PC-3 (cell line): ENCODE measurements at regions not wholly inside any gene's neighbourhood (a gene's known extent, or its start where the extent isn't known, plus 50 kb on each side); places are given as distances from the start of the nearest gene placed in this dataset.

ENCODE experiments used
- ATAC-seq: fragments of 200-7000 bp; cut with Tn5 transposase; 2 replicates; pipeline ENCODE4 v1.9.1; 2020; ENCODE audit warnings: mild to moderate bottlenecking, moderate library complexity
- BruUV-seq: library from RNA; stranded (reverse); fragments of 400-500 nt; replicated peaks from 2 replicates; lab custom pipeline; 2021; lab: Mats Ljungman, UMichigan
- CTCF ChIA-PET: fragments of 300-600 bp; sonication (Branson Sonifier 250); formaldehyde crosslinking; loops from one replicate; lab custom pipeline; 2022; ENCODE audit warnings: antibody characterized with exemption; lab: Charles Lee
- POLR2A ChIA-PET: fragments of 300-600 bp; sonication (Branson Sonifier 250); formaldehyde crosslinking; loops from one replicate; lab custom pipeline; 2022; ENCODE audit warnings: antibody characterized with exemption; ENCODE audit not compliant: unreplicated experiment; lab: Charles Lee
- DNase-seq: peaks from one replicate; pipeline ENCODE4 v3.0.0-alpha.2; 2015
- H2AFZ ChIP-seq: fragments of 300-600 bp; sonication (generic); 2 replicates; pipeline ENCODE4 v1.6.0; 2016; ENCODE audit warnings: antibody characterized with exemption, low read length
- H3F3A ChIP-seq: fragments of 300-600 bp; sonication (generic); one replicate; pipeline ENCODE4 v1.6.0; 2017; ENCODE audit warnings: antibody characterized with exemption, low read length, control low read depth, mild to moderate bottlenecking; ENCODE audit not compliant: unreplicated experiment
- H3K27ac ChIP-seq: fragments of 300-600 bp; sonication (generic); 2 replicates; pipeline ENCODE4 v1.5.1; 2016; ENCODE audit warnings: mild to moderate bottlenecking, low read length
- H3K27me3 ChIP-seq: fragments of 300-600 bp; sonication (generic); 2 replicates; pipeline ENCODE4 v1.6.1; 2016; ENCODE audit warnings: low read length, mixed read lengths
- H3K36me3 ChIP-seq: fragments of 300-600 bp; sonication (generic); 2 replicates; pipeline ENCODE4 v1.6.1; 2016; ENCODE audit warnings: low read depth, mixed run types, low read length, mixed read lengths
- H3K4me1 ChIP-seq: fragments of 300-600 bp; sonication (generic); 2 replicates; pipeline ENCODE4 v1.5.1; 2016; ENCODE audit warnings: low read length; ENCODE audit not compliant: insufficient read depth
- H3K4me2 ChIP-seq: fragments of 300-600 bp; sonication (generic); 2 replicates; pipeline ENCODE4 v1.6.0; 2016; ENCODE audit warnings: low read length
- H3K4me3 ChIP-seq: fragments of 300-600 bp; sonication (generic); 2 replicates; pipeline ENCODE4 v1.5.1; 2016; ENCODE audit warnings: mild to moderate bottlenecking, low read length, mixed read lengths
- H3K79me2 ChIP-seq: fragments of 300-600 bp; sonication (generic); 2 replicates; pipeline ENCODE4 v1.6.1; 2017; ENCODE audit warnings: low read length, mixed read lengths
- H3K9ac ChIP-seq: fragments of 300-600 bp; sonication (generic); 2 replicates; pipeline ENCODE4 v1.6.0; 2016; ENCODE audit warnings: mild to moderate bottlenecking, low read length
- H3K9me2 ChIP-seq: fragments of 300-600 bp; sonication (generic); replicated peaks from 2 replicates; pipeline ENCODE4 v1.6.1; 2016; ENCODE audit warnings: mixed run types, low read length, mixed read lengths
- H3K9me3 ChIP-seq: fragments of 300-600 bp; sonication (generic); 2 replicates; pipeline ENCODE4 v1.6.1; 2016; ENCODE audit warnings: low read length, mixed read lengths
- H4K20me1 ChIP-seq: fragments of 300-600 bp; sonication (generic); 2 replicates; pipeline ENCODE4 v1.6.1; 2016; ENCODE audit warnings: low read length, mixed read lengths
- EZH2 ChIP-seq: fragments of 300-600 bp; sonication (generic); IDR thresholded peaks from one replicate; pipeline ENCODE4 v1.6.1; 2017; ENCODE audit warnings: antibody characterized with exemption, mild to moderate bottlenecking, low read length; ENCODE audit not compliant: unreplicated experiment
- EZH2phosphoT487 ChIP-seq: fragments of 300-600 bp; sonication (generic); IDR thresholded peaks from 2 replicates; pipeline ENCODE4 v1.6.1; 2018; ENCODE audit warnings: mild to moderate bottlenecking, antibody characterized with exemption, low read length, borderline replicate concordance
- intact Hi-C: fragments of 100-400 bp; cut with micrococcal nuclease; formaldehyde crosslinking; loops from 2 replicates; pipeline ENCODE4 v1.9.0; 2023
- TF ChIP-seq, protein P1 (sequence below): fragments of 300-600 bp; sonication (generic); conservative IDR thresholded peaks from 2 replicates; pipeline ENCODE4 v1.5.1; 2017; ENCODE audit warnings: antibody characterized with exemption, low read depth, mild to moderate bottlenecking, low read length

DNA sequence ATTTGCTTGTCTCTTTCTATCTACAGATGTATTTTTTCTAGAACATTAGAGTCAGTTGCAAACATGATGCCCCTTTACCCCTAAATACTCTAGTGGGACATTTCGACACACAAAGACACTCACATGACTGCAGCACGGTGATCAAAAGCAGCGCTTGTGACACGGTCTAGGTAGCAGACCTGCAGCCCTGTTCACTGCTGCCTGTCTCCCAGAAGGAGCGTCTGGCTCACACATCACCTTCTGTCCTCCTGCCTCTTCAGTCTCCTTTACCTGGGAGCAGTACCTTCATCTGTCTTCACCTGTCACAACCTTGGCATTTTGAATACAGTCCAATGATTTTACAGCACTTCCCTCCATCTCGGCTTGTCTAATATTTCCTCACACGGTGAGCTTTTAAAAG lies 51.9 kb upstream of the SH3PXD2B start:
- no peak overlapping the region for H3K4me3 ChIP-seq
- H3K9me3 ChIP-seq: no peaks in the 10 kb centered on the region
- H3K36me3 ChIP-seq: no peaks in the 10 kb centered on the region
- no peak overlapping the region for H3K4me2 ChIP-seq
- no peak overlapping the region for H3K27ac ChIP-seq
- no peaks in the 10 kb centered on the region for H3K9me2 ChIP-seq
- POLR2A ChIA-PET: no interaction called here
- TF ChIP-seq EZH2phosphoT487 (no peak), EZH2 (no peak)
- TF ChIP-seq, protein P1, sequence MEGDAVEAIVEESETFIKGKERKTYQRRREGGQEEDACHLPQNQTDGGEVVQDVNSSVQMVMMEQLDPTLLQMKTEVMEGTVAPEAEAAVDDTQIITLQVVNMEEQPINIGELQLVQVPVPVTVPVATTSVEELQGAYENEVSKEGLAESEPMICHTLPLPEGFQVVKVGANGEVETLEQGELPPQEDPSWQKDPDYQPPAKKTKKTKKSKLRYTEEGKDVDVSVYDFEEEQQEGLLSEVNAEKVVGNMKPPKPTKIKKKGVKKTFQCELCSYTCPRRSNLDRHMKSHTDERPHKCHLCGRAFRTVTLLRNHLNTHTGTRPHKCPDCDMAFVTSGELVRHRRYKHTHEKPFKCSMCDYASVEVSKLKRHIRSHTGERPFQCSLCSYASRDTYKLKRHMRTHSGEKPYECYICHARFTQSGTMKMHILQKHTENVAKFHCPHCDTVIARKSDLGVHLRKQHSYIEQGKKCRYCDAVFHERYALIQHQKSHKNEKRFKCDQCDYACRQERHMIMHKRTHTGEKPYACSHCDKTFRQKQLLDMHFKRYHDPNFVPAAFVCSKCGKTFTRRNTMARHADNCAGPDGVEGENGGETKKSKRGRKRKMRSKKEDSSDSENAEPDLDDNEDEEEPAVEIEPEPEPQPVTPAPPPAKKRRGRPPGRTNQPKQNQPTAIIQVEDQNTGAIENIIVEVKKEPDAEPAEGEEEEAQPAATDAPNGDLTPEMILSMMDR: no peak
- CTCF ChIA-PET: no interaction called here
- no peak for DNase-seq
- no peaks in the 10 kb centered on the region for H3F3A ChIP-seq
- BruUV-seq: no TSS peak
- no peak overlapping the region for H3K9ac ChIP-seq
- intact Hi-C loops: no loop called here
- H2AFZ ChIP-seq: no peak overlapping the region
- H3K27me3 ChIP-seq: peaks cover 42% of the 10 kb centered on the region
- H4K20me1 ChIP-seq: no peaks in the 10 kb centered on the region
- no peak for ATAC-seq
- H3K79me2 ChIP-seq: no peaks in the 10 kb centered on the region
- H3K4me1 ChIP-seq: no peaks in the 10 kb centered on the region

DNA sequence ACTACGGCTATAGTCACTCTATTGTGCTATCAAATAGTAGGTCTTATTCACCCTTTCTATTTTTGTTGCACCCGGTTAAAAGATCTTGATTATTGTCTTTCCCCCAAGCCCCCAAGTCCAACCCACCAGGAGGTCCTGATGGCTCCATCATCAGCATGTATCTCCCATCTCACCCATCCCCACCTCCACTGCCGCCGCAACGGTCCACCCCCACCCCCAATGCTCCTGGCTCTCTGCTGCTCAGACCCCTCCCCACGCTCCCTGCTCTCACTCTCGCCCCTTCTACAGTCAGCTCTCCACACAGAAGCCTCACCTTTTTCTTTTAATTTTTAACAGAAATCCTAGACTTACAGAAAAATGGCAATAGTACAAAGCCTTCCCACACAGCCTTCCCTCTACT lies 51.5 kb upstream of the SH3PXD2B start:
- ChIA-PET CTCF (no interaction called here), POLR2A (no interaction called here)
- ATAC-seq (no peak), DNase-seq (no peak)
- Histone ChIP-seq H3K9ac (no peak overlapping the region), H2AFZ (no peak overlapping the region), H3K79me2 (no peaks in the 10 kb centered on the region), H4K20me1 (no peaks in the 10 kb centered on the region), H3K4me1 (no peaks in the 10 kb centered on the region), H3K9me2 (no peaks in the 10 kb centered on the region), H3K36me3 (no peaks in the 10 kb centered on the region), H3F3A (no peaks in the 10 kb centered on the region), H3K4me2 (no peak overlapping the region), H3K27ac (no peak overlapping the region), H3K27me3 (peaks cover 38% of the 10 kb centered on the region), H3K4me3 (no peak overlapping the region), H3K9me3 (no peaks in the 10 kb centered on the region)
- intact Hi-C loops: no loop called here
- BruUV-seq: no TSS peak
- no peak for TF ChIP-seq EZH2
- TF ChIP-seq, protein P1: no peak
- TF ChIP-seq EZH2phosphoT487: no peak

DNA sequence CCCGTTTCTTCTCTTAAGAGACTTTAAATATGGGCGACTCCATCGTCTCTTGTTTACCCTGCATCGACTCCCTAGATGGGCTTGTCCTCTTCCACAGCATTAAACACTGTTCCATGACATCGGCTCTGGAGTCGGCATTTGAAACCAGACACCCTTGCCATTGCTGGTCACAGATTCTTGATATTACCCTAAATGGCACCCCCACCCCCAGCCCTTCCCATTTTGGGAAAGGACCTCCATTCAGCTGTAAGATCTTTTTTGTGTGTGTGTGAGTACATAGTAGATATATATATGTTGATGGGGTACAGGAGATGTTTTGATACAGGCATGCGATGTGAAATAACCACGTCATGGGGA lies 51.1 kb upstream of the SH3PXD2B start:
- Histone ChIP-seq H3K27me3 (peaks cover 33% of the 10 kb centered on the region), H3K9me3 (no peaks in the 10 kb centered on the region), H4K20me1 (no peaks in the 10 kb centered on the region), H3K79me2 (no peaks in the 10 kb centered on the region), H3K27ac (no peak overlapping the region), H3K36me3 (no peaks in the 10 kb centered on the region), H3K9ac (no peak overlapping the region), H3K4me1 (no peaks in the 10 kb centered on the region), H3K4me3 (no peak overlapping the region), H3F3A (no peaks in the 10 kb centered on the region), H3K4me2 (no peak overlapping the region), H3K9me2 (no peaks in the 10 kb centered on the region), H2AFZ (no peak overlapping the region)
- TF ChIP-seq, protein P1: no peak
- no peak for TF ChIP-seq EZH2
- TF ChIP-seq EZH2phosphoT487: no peak
- intact Hi-C loops: no loop called here
- ChIA-PET CTCF (no interaction called here), POLR2A (no interaction called here)
- no TSS peak for BruUV-seq
- DNase-seq (no peak), ATAC-seq (no peak)
